Right lobe of liver (tissue), 4 donors: ENCODE measurements at regions not wholly inside any gene's neighbourhood (a gene's known extent, or its start where the extent isn't known, plus 50 kb on each side); places are given as distances from the start of the nearest gene placed in this dataset.

Experiments
- POLR2A ChIP-seq: fragments of 450-650 bp; IDR thresholded peaks from one replicate; pipeline ENCODE4 v1.6.1; 2017; ENCODE audit warnings: antibody characterized with exemption, mild to moderate bottlenecking
- TF ChIP-seq, protein P1 (sequence below), 4 donors: fragments of 200-600 bp in 3 of 4; fragments of 450-650 bp in 1 of 4; IDR thresholded peaks; one replicate each; pipeline versions ENCODE4 v1.5.1 to v1.8.0; 2016 to 2022; ENCODE audit warnings: antibody characterized with exemption in 4 of 4, mild to moderate bottlenecking in 2 of 4
- donor health status: DM: no; HTN: no; CAD: no.
- donor health status: DM: no; HTN: no; CAD: no.
- donor health status: DM: no; HTN: yes; CAD: no.

DNA sequence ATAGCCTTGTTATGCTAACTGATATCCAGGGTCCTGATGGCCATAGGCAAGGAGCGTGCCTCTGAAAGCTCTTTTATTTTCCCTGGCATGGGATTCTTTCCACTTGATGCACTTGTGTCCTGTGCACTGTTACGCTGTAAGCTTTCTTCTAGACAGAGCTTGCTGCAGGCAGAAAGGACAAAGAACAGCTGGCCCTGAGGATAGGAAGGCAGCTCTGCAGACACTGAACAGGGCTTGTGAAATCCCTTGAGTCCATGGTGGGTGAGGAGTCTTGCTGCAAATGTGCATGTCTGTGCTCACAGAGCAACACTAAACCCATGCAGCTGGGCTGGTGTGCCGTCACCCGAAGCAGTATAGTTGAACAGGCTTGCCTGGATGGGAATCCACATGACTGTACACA, 126.6 kb downstream of the AKAP11 start:
- TF ChIP-seq, protein P1, sequence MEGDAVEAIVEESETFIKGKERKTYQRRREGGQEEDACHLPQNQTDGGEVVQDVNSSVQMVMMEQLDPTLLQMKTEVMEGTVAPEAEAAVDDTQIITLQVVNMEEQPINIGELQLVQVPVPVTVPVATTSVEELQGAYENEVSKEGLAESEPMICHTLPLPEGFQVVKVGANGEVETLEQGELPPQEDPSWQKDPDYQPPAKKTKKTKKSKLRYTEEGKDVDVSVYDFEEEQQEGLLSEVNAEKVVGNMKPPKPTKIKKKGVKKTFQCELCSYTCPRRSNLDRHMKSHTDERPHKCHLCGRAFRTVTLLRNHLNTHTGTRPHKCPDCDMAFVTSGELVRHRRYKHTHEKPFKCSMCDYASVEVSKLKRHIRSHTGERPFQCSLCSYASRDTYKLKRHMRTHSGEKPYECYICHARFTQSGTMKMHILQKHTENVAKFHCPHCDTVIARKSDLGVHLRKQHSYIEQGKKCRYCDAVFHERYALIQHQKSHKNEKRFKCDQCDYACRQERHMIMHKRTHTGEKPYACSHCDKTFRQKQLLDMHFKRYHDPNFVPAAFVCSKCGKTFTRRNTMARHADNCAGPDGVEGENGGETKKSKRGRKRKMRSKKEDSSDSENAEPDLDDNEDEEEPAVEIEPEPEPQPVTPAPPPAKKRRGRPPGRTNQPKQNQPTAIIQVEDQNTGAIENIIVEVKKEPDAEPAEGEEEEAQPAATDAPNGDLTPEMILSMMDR (IDR thresholded peaks at IDR 0.05), result no peak
- no peak for TF ChIP-seq POLR2A
